Activated naive CD4-positive, alpha-beta T cell treated with anti-CD3 and anti-CD28 coated beads, Interleukin-2, amount 50 U/mL, for 72 hours (primary cell): ENCODE measurements at regions not wholly inside any gene's neighbourhood (a gene's known extent, or its start where the extent isn't known, plus 50 kb on each side); places are given as distances from the start of the nearest gene placed in this dataset.

Experiments used
- ATAC-seq, 2 donors: fragments of 150-1000 bp; cut with Tn5 transposase; 2 replicates each; pipeline ENCODE4 v1.10.0; 2021; ENCODE audit warnings: mild to moderate bottlenecking in 2 of 2, moderate library complexity in 2 of 2
- DNase-seq, 2 donors: peaks; one replicate each; pipeline ENCODE4 v3.0.0; 2021 to 2022; ENCODE audit warnings: low spot score in 2 of 2
- H3K27ac Mint-ChIP-seq, 2 donors: one replicate each; pipeline ENCODE4 v1.8.0; 2022; ENCODE audit warnings: mild to moderate bottlenecking in 2 of 2, mixed read lengths in 2 of 2
- H3K36me3 Mint-ChIP-seq, 2 donors: one replicate each; pipeline ENCODE4 v1.8.0; 2022; ENCODE audit warnings: mixed read lengths in 2 of 2
- H3K9me3 Mint-ChIP-seq, 2 donors: one replicate each; pipeline ENCODE4 v1.8.0; 2022; ENCODE audit warnings: mixed read lengths in 2 of 2

- no peak overlapping the region for H3K27ac Mint-ChIP-seq
Observed at GRCh38 chr7:51685794-51686193, 369.2 kb upstream of the COBL start.

DNA sequence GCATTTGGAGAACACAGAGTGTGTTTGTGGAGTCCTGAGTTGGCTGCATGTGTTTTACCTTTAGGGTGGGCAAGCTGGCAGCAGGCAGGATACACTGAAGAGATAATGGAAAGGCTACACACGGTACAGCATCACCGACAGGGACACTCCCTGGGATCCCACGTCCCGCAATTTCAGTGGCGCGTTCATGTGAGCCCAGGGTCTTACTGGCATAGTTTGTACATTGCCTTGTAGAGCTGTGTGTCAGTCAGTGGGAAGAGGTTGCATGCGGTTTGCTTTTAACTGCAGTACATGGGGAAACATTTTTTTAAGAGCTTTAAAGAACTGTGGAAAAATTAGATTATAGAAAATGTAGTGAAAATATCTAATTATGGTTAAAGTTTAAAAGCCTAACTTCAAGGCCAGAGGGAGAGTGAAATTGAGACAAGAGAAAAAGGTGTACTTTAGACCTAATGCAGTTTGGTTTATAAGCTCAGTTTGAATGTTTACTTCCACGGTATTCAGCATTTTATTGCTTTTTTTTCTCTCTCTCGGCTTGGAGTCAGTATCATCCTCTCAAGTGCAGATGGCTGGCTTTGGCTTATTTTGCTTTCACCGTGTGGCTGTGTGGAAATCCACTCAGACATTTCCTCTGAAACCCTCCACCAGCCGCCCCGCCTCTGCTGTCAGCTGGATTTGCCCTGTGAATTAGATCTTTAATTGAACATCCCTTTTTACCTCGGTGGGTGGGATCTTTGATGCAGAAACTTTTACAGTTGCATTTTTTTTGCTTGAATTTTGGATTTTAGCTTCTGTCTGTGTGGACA lies 364.2 kb upstream of the COBL start:
- Mint-ChIP-seq H3K36me3 (peaks cover 0 to 8% of the 10 kb centered on the region in 2 donors), H3K27ac (no peak overlapping the region), H3K9me3 (peaks cover 15 to 25% of the 10 kb centered on the region in 2 donors)
- no peak for ATAC-seq
- DNase-seq, result no peak

More at GRCh38 chr7:51685794-51686193, 369.2 kb upstream of the COBL start:
- H3K9me3 Mint-ChIP-seq, result peaks cover 4 to 18% of the 10 kb centered on the region in 2 donors
- DNase-seq (no peak), ATAC-seq (no peak)
- no peaks in the 10 kb centered on the region for H3K36me3 Mint-ChIP-seq

DNA sequence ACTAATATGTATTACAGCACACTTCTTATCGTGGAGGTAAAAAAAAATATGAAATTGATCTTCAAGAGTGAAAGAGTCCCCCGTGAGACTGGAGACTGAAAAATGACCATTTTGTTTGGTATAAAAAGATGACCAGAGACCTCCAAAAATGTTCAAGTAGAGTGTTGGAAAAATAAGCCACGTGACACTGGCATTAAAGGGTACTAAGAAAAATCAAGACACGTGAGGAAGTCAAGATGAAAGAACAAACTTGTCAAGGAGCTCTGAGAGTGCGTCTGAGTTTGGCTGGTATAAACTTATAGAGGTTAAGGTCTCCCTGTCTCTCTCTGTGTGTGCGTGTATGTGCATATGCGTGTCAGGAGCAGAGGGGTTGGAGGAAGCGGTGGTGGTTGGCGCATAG lies 362.7 kb upstream of the COBL start:
- DNase-seq, result no peak
- H3K9me3 Mint-ChIP-seq, result peaks cover 21 to 25% of the 10 kb centered on the region in 2 donors
- peaks cover 0 to 8% of the 10 kb centered on the region in 2 donors for H3K36me3 Mint-ChIP-seq
- no peak overlapping the region for H3K27ac Mint-ChIP-seq
- no peak for ATAC-seq

DNA sequence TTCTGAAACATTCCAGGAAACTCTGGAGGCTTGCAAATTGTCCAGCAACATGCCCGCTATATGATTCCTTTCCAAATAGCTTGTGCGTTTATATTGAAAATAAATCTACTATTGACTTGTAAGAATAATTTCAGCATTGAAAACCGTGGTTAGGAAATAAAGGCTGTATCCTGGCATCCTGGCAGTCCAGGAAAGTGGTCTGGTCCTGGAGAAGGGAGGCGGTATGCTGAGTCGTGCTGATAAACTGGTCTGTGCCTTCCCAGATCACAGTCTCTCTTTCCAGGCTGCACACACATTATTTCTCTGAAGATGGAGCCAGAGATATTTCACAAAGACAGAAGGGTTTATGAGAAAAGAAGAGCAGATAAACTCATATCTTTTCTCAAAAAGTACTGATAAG lies 350.1 kb upstream of the COBL start:
- ATAC-seq (no peak), DNase-seq (no peak)
- Mint-ChIP-seq H3K9me3 (peaks cover 4% of the 10 kb centered on the region in 2 donors), H3K36me3 (peaks cover 0 to 5% of the 10 kb centered on the region in 2 donors), H3K27ac (no peak overlapping the region)

GRCh38 chr7:51666266-51666665 lies 349.7 kb upstream of the COBL start:
- H3K27ac Mint-ChIP-seq, result no peak overlapping the region
- H3K9me3 Mint-ChIP-seq, result peaks cover 0 to 4% of the 10 kb centered on the region in 2 donors
- H3K36me3 Mint-ChIP-seq, result no peaks in the 10 kb centered on the region

GRCh38 chr7:51665045-51665780 lies 348.6 kb upstream of the COBL start:
- Mint-ChIP-seq H3K36me3 (no peaks in the 10 kb centered on the region), H3K27ac (no peak overlapping the region), H3K9me3 (no peaks in the 10 kb centered on the region)
- ATAC-seq (no peak), DNase-seq (no peak)

More at GRCh38 chr7:51666266-51666665, 349.7 kb upstream of the COBL start:
- DNase-seq, result no peak
- no peak for ATAC-seq

GRCh38 chr7:51660516-51660915 lies 343.9 kb upstream of the COBL start:
- no peaks in the 10 kb centered on the region for H3K36me3 Mint-ChIP-seq
- no peak overlapping the region for H3K27ac Mint-ChIP-seq
- DNase-seq (no peak), ATAC-seq (no peak)
- H3K9me3 Mint-ChIP-seq, result no peaks in the 10 kb centered on the region

GRCh38 chr7:51658684-51659083 lies 342.1 kb upstream of the COBL start:
- ATAC-seq, result no peak
- no peak for DNase-seq
- Mint-ChIP-seq H3K36me3 (no peaks in the 10 kb centered on the region), H3K9me3 (peaks cover 0 to 5% of the 10 kb centered on the region in 2 donors), H3K27ac (no peak overlapping the region)

- ATAC-seq (no peak), DNase-seq (no peak)
- Mint-ChIP-seq H3K27ac (no peak overlapping the region), H3K9me3 (peaks cover 0 to 19% of the 10 kb centered on the region in 2 donors), H3K36me3 (no peaks in the 10 kb centered on the region)
Observed at GRCh38 chr7:51647931-51648351, 331.3 kb upstream of the COBL start.

DNA sequence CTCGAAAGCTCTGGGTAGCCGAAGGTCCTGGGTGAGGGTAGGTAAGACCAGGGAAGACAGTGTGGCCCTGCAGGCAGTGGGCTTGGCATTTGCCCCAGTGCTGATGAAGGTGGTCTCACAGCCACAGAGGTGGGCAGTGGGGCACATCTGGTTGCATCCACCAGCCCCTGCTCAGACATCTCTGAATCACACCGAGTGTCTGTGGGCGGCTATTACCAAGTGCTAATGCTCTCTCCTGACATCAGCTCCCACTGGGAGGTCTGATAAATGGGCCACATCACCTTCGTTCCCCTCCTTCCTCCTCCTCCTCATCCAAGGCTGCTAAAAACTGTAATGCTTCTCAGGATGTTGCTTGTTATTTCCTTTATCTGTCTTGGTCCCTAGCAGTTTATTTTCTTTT lies 330.9 kb upstream of the COBL start:
- Mint-ChIP-seq H3K9me3 (peaks cover 0 to 19% of the 10 kb centered on the region in 2 donors), H3K27ac (no peak overlapping the region), H3K36me3 (no peaks in the 10 kb centered on the region)
- DNase-seq (no peak), ATAC-seq (no peak)

DNA sequence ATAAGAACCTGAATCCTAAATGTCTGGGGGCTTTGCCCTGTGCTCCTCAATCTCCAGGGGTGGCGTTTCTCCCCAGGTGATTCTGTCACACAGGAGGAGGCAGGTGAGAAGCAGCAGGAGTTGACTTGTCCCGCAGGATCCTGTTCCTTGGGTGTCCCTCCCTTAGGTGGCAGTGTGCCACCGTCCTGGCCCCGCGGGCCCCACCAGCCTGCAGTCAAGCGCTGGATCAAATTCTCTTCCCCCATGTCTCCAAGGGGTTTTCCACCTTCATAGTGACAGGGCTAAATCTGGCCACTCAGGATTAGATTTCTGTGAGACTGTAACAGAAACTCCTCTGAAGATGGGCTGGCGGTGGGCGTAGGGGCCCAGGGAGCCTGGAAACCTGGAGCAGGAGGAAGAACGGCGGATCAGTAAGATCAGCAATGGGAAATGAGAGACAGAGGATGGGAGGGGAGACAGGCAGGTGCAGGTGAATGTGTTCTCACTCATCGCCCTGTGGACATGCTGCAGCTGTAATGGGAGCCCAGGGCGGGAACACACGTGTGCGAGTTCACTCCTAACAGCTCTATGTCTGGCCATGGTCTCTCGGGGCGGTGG lies 329.2 kb upstream of the COBL start:
- no peak overlapping the region for H3K27ac Mint-ChIP-seq
- DNase-seq (no peak), ATAC-seq (no peak)
- peaks cover 0 to 17% of the 10 kb centered on the region in 2 donors for H3K9me3 Mint-ChIP-seq
- no peaks in the 10 kb centered on the region for H3K36me3 Mint-ChIP-seq

GRCh38 chr7:51645255-51645654 lies 328.6 kb upstream of the COBL start:
- H3K9me3 Mint-ChIP-seq, result peaks cover 0 to 14% of the 10 kb centered on the region in 2 donors
- DNase-seq (no peak), ATAC-seq (no peak)
- no peak overlapping the region for H3K27ac Mint-ChIP-seq
- H3K36me3 Mint-ChIP-seq, result no peaks in the 10 kb centered on the region

DNA sequence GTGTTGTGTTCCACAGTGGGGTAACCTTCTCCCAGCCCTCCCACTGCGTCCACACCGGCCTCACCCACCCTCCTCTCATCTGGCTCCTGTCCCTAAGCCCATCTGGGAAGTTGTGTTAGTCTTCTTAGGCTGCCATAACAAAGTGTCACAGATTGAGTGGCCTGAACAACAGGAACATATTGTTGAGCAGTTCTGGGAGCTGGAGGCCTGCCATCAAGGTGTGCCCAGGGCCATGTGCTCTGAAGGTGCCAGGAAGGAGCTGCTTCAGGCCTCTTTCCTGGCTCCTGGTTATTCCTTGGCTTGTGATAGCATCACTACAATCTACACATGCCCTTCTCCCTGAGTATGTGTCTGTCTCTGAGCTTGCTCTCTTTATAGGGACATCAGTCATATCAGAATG lies 327.6 kb upstream of the COBL start:
- no peak overlapping the region for H3K27ac Mint-ChIP-seq
- ATAC-seq (no peak), DNase-seq (no peak)
- H3K9me3 Mint-ChIP-seq, result peaks cover 0 to 14% of the 10 kb centered on the region in 2 donors
- no peaks in the 10 kb centered on the region for H3K36me3 Mint-ChIP-seq

GRCh38 chr7:51640841-51641240 lies 324.2 kb upstream of the COBL start:
- no peak overlapping the region for H3K27ac Mint-ChIP-seq
- DNase-seq, result no peak
- no peak for ATAC-seq

DNA sequence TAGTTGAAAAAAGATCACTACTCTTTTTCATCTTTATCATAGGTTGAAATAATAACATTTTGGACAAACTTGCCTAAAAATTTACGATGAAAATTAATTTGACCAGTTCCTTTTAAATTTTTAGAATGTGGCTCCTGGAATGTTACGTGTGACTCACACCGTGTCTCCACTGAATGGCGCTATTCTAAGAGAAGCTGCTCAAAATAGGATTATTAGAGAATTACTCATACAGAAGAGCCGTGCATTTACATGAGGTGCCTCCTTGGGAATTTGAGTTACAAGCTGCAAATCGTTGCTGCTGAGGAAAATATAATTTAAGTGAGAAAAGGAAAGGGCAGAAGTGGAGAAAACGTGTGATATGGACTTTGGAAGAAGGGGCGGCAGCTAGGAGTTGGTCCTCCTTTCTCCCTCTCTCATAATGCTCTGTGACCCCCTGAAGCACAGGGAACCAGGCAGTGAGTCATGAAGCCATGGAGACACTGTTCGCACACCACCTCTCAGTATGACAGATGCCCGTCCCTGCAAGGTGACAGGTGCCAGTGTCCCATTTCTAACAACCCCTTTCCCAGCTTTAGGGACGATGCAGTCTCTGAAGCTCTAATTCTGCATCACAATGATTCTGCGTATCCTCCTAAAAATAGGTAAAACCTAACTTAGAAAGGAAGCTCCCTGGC lies 323.2 kb upstream of the COBL start:
- ATAC-seq (no peak), DNase-seq (no peak)
- H3K27ac Mint-ChIP-seq, result no peak overlapping the region
- peaks cover 0 to 10% of the 10 kb centered on the region in 2 donors for H3K9me3 Mint-ChIP-seq
- no peaks in the 10 kb centered on the region for H3K36me3 Mint-ChIP-seq

More at GRCh38 chr7:51640841-51641240, 324.2 kb upstream of the COBL start:
- no peaks in the 10 kb centered on the region for H3K36me3 Mint-ChIP-seq
- H3K9me3 Mint-ChIP-seq, result peaks cover 0 to 12% of the 10 kb centered on the region in 2 donors

GRCh38 chr7:51636503-51636902 lies 319.9 kb upstream of the COBL start:
- no peak for DNase-seq
- no peak overlapping the region for H3K27ac Mint-ChIP-seq
- peaks cover 0 to 9% of the 10 kb centered on the region in 2 donors for H3K9me3 Mint-ChIP-seq
- no peaks in the 10 kb centered on the region for H3K36me3 Mint-ChIP-seq
- ATAC-seq, result no peak

GRCh38 chr7:51635775-51636174 lies 319.2 kb upstream of the COBL start:
- no peak overlapping the region for H3K27ac Mint-ChIP-seq
- no peaks in the 10 kb centered on the region for H3K36me3 Mint-ChIP-seq
- ATAC-seq (no peak), DNase-seq (no peak)
- peaks cover 6 to 9% of the 10 kb centered on the region in 2 donors for H3K9me3 Mint-ChIP-seq
